Tibial nerve (tissue), 3 donors: ENCODE measurements at regions not wholly inside any gene's neighbourhood (a gene's known extent, or its start where the extent isn't known, plus 50 kb on each side); places are given as distances from the start of the nearest gene placed in this dataset.

Experiments
- CTCF ChIP-seq, 5 experiments: fragments of 200-600 bp in 3 of 5; fragments of 450-650 bp in 2 of 5; sonication (generic) in 3 of 5; IDR thresholded peaks; one replicate each; pipeline ENCODE4 v1.5.1; 2016 to 2019; ENCODE audit warnings: antibody characterized with exemption in 5 of 5, mild to moderate bottlenecking in 3 of 5, moderate library complexity in 2 of 5
- POLR2A ChIP-seq, 2 donors: fragments of 450-650 bp; IDR thresholded peaks; one replicate each; pipeline ENCODE4 v1.6.1; 2017; ENCODE audit warnings: antibody characterized with exemption in 2 of 2, mild to moderate bottlenecking in 2 of 2, moderate library complexity in 2 of 2

DNA sequence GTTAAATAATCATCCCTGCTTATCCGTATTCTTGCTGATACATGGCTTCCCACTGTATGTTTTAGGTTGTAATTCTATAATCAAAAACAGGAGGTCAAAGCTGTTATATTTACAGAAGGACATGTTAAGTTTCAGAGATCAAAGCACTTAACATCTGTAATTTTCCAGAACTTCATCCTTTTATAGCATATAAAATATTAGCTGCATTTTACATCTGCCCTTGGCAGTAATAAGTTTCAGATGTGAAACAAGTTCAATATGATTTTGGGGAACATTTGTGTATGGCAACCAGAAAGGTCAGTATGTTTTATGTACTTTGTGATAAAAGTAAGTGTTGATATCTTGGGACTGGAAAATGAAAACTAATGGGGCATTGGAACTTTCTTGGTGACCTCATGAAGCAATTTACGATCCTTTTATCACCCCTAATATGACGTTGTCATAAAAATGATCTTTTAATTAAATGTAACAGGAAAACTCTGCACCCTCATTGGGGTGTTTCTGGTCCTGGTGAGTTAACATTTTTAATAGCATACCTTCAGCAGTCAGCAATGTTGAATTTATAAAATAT lies 449.6 kb downstream of the GPATCH2 start:
- TF ChIP-seq CTCF (IDR thresholded peaks at IDR 0.05) (no peak), POLR2A (IDR thresholded peaks at IDR 0.05) (no peak)
